HG02623 (cell line): ENCODE measurements at regions not wholly inside any gene's neighbourhood (a gene's known extent, or its start where the extent isn't known, plus 50 kb on each side); places are given as distances from the start of the nearest gene placed in this dataset.
"Not testable (repeated sequence)": the region's sequence is repeated elsewhere in the genome, so short reads cannot be mapped to it uniquely, and the experiment has no call there.

Experiments
- ATAC-seq: cut with Tn5 transposase; IDR thresholded peaks from one replicate; pipeline ENCODE4 v1.9.1; 2021; ENCODE audit warnings: moderate library complexity; ENCODE audit not compliant: unreplicated experiment

GRCh38 chr9:99472240-99472915 lies 250.3 kb downstream of the SEC61B start:
- ATAC-seq: no peak

GRCh38 chr9:99472916-99473245 lies 250.8 kb downstream of the SEC61B start:
- ATAC-seq: no peak

- no peak for ATAC-seq
These were observed 252.1 kb downstream of the SEC61B start for GRCh38 chr9:99474186-99474585.

GRCh38 chr9:99475401-99476065 lies 253.5 kb downstream of the SEC61B start:
- ATAC-seq: no peak

- no peak for ATAC-seq
These were observed 256.5 kb downstream of the SEC61B start for GRCh38 chr9:99478469-99479027.

GRCh38 chr9:99479929-99480328 lies 257.8 kb downstream of the SEC61B start:
- ATAC-seq: no peak

GRCh38 chr9:99485459-99485858 lies 263.4 kb downstream of the SEC61B start:
- ATAC-seq: no peak

- ATAC-seq: no peak
These were observed 264.6 kb downstream of the SEC61B start for GRCh38 chr9:99486684-99487083.

- no peak for ATAC-seq
These were observed 266.3 kb downstream of the SEC61B start for GRCh38 chr9:99488131-99489059.

- ATAC-seq: no peak
These were observed 267.0 kb downstream of the SEC61B start for GRCh38 chr9:99489060-99489413.

- no peak for ATAC-seq
These were observed 268.6 kb downstream of the SEC61B start for GRCh38 chr9:99490729-99491128.

GRCh38 chr9:99491408-99492158 lies 269.5 kb downstream of the SEC61B start:
- no peak for ATAC-seq

- ATAC-seq: no peak
These were observed 275.6 kb downstream of the SEC61B start for GRCh38 chr9:99497641-99498040.

- not testable (repeated sequence) for ATAC-seq
These were observed 276.9 kb downstream of the SEC61B start for GRCh38 chr9:99498979-99499378.

GRCh38 chr9:99505936-99506335 lies 283.9 kb downstream of the SEC61B start:
- ATAC-seq: no peak

- no peak for ATAC-seq
These were observed 284.8 kb downstream of the SEC61B start for GRCh38 chr9:99506747-99507348.

- ATAC-seq: no peak
These were observed 287.1 kb downstream of the SEC61B start for GRCh38 chr9:99509065-99509745.

GRCh38 chr9:99509900-99510535 lies 287.9 kb downstream of the SEC61B start:
- no peak for ATAC-seq

GRCh38 chr9:99511723-99512122 lies 289.6 kb downstream of the SEC61B start:
- ATAC-seq: no peak
